ENCODE measurements at regions not wholly inside any gene's neighbourhood (a gene's known extent, or its start where the extent isn't known, plus 50 kb on each side); places are given as distances from the start of the nearest gene placed in this dataset.

- no peak for DNase-seq (ENCODE audit: low read depth)
- ChIA-PET POLR2A (no interaction called here), CTCF (no interaction called here)
- peaks cover 10% of the 10 kb centered on the region for H3K27me3 ChIP-seq (ENCODE audit: control insufficient read depth, insufficient read depth, low read length)
- H3K36me3 ChIP-seq (ENCODE audit: control insufficient read depth, insufficient read depth, low read length): no peaks in the 10 kb centered on the region
- no peak for TF ChIP-seq CTCF (IDR thresholded peaks at IDR 0.05; ENCODE audit: insufficient read depth, low read depth, low read length)
- no peak overlapping the region for H3K4me3 ChIP-seq (ENCODE audit: low read depth, low read length)
Measured at GRCh38 chr12:111029305-111029704, 108.9 kb upstream of the MYL2 start.

- ChIA-PET POLR2A (no interaction called here), CTCF (interaction anchor here (0.7 kb wide), 1 partner anchor 786 kb away, joined by 4 read pairs; no protein-coding TSS in a partner anchor)
- H3K36me3 ChIP-seq (ENCODE audit: control insufficient read depth, insufficient read depth, low read length): no peaks in the 10 kb centered on the region
- DNase-seq (ENCODE audit: low read depth): no peak
- no peak for TF ChIP-seq CTCF (IDR thresholded peaks at IDR 0.05; ENCODE audit: insufficient read depth, low read depth, low read length)
- no peak overlapping the region for H3K4me3 ChIP-seq (ENCODE audit: low read depth, low read length)
- peaks cover 10% of the 10 kb centered on the region for H3K27me3 ChIP-seq (ENCODE audit: control insufficient read depth, insufficient read depth, low read length)
Measured at GRCh38 chr12:111028830-111029229, 108.5 kb upstream of the MYL2 start.

- no peak for DNase-seq (ENCODE audit: low read depth)
- CTCF ChIA-PET: no interaction called here
- no peak overlapping the region for H3K4me3 ChIP-seq (ENCODE audit: low read depth, low read length)
- H3K27me3 ChIP-seq (ENCODE audit: control insufficient read depth, insufficient read depth, low read length): peaks cover 3% of the 10 kb centered on the region
- TF ChIP-seq CTCF (IDR thresholded peaks at IDR 0.05; ENCODE audit: insufficient read depth, low read depth, low read length): no peak
- POLR2A ChIA-PET: no interaction called here
- no peaks in the 10 kb centered on the region for H3K36me3 ChIP-seq (ENCODE audit: control insufficient read depth, insufficient read depth, low read length)
Measured at GRCh38 chr12:111027431-111027830, 107.1 kb upstream of the MYL2 start.

GRCh38 chr12:111025792-111026430, 105.5 kb upstream of the MYL2 start:
- ChIA-PET POLR2A (no interaction called here), CTCF (interaction anchor here (0.6 to 0.9 kb wide), 2 partner anchors 14 to 149 kb away, joined by 3 read pairs; no protein-coding TSS in a partner anchor)
- TF ChIP-seq CTCF (IDR thresholded peaks at IDR 0.05; ENCODE audit: insufficient read depth, low read depth, low read length): no peak
- Histone ChIP-seq H3K27me3 (ENCODE audit: control insufficient read depth, insufficient read depth, low read length) (peaks cover 3% of the 10 kb centered on the region), H3K4me3 (ENCODE audit: low read depth, low read length) (no peak overlapping the region), H3K36me3 (ENCODE audit: control insufficient read depth, insufficient read depth, low read length) (no peaks in the 10 kb centered on the region)
- no peak for DNase-seq (ENCODE audit: low read depth)

- ChIA-PET CTCF (interaction anchor here (0.6 to 0.9 kb wide), 3 partner anchors 13 to 288 kb away, joined by 3 read pairs; no protein-coding TSS in a partner anchor), POLR2A (no interaction called here)
- no peak for DNase-seq (ENCODE audit: low read depth)
- H3K36me3 ChIP-seq (ENCODE audit: control insufficient read depth, insufficient read depth, low read length): no peaks in the 10 kb centered on the region
- peaks cover 3% of the 10 kb centered on the region for H3K27me3 ChIP-seq (ENCODE audit: control insufficient read depth, insufficient read depth, low read length)
- H3K4me3 ChIP-seq (ENCODE audit: low read depth, low read length): no peak overlapping the region
- no peak for TF ChIP-seq CTCF (IDR thresholded peaks at IDR 0.05; ENCODE audit: insufficient read depth, low read depth, low read length)
Measured at GRCh38 chr12:111025301-111025700, 104.9 kb upstream of the MYL2 start.
